Astrocyte of the cerebellum (primary cell): ENCODE measurements at regions not wholly inside any gene's neighbourhood (a gene's known extent, or its start where the extent isn't known, plus 50 kb on each side); places are given as distances from the start of the nearest gene placed in this dataset.
"Not testable (repeated sequence)": the region's sequence is repeated elsewhere in the genome, so short reads cannot be mapped to it uniquely, and the experiment has no call there.

Experiments used
- DNase-seq: peaks from one replicate; pipeline ENCODE4 v3.0.0-alpha.2; 2011; ENCODE audit warnings: low read depth
- H3K4me3 ChIP-seq: 2 replicates; pipeline ENCODE4 v1.5.1; 2011; ENCODE audit warnings: mild to moderate bottlenecking, low read depth, low read length, moderate library complexity
- CTCF ChIP-seq: IDR thresholded peaks from 2 replicates; pipeline ENCODE4 v1.5.1; 2012; ENCODE audit warnings: low read length, low read depth, moderate library complexity, mild to moderate bottlenecking; ENCODE audit errors: missing control alignments
- in situ Hi-C: cut with HindIII; loops from 2 replicates; pipeline ENCODE4 v1.10.0; 2017; ENCODE audit warnings: low sequenced_read_pairs

DNA sequence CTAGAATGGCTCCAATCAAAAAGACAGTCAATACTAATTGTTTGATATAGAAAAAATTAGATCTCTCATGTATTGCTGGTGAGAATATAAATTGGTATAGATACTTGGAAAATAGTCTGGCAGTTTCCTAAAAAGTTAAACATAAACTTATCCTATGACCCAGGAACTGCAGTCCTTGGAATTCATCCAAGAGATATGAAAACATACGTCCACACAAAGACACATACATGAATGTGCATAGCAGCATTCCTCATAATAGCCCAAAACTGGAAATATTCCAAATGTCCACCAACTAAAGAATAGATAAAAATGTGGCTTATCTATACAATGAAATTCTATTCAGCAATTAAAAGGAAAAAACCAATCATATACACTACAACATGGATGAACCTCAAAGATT is 128.4 kb downstream of the ZFAND4 start:
- no peak overlapping the region for H3K4me3 ChIP-seq
- no peak for TF ChIP-seq CTCF
- DNase-seq = no peak
- in situ Hi-C loops = no loop called here

DNA sequence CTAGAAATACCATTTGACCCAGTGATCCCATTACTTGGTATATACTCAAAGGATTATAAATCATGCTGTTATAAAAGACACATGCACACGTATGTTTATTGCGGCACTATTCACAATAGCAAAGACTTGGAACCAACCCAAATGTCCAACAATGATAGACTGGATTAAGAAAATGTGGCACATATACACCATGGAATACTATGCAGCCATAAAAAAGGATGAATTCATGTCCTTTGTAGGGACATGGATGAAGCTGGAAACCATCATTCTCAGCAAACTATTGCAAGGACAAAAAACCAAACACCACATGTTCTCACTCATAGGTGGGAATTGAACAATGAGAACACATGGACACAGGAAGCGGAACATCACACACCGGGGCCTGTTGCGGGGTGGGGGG is 131.5 kb downstream of the ZFAND4 start:
- H3K4me3 ChIP-seq, in situ Hi-C loops, DNase-seq: not testable (repeated sequence)

DNA sequence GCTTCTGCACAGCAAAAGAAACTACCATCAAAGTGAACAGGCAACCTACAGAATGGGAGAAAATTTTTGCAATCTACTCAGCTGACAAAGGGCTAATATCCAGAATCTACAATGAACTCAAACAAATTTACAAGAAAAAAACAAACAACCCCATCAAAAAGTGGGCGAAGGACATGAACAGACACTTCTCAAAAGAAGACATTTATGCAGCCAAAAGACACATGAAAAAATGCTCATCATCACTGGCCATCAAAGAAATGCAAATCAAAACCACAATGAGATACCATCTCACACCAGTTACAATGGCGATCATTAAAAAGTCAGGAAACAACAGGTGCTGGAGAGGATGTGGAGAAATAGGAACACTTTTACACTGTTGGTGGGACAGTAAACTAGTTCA is 132.0 kb downstream of the ZFAND4 start:
- in situ Hi-C loops, H3K4me3 ChIP-seq, DNase-seq: not testable (repeated sequence)

DNA sequence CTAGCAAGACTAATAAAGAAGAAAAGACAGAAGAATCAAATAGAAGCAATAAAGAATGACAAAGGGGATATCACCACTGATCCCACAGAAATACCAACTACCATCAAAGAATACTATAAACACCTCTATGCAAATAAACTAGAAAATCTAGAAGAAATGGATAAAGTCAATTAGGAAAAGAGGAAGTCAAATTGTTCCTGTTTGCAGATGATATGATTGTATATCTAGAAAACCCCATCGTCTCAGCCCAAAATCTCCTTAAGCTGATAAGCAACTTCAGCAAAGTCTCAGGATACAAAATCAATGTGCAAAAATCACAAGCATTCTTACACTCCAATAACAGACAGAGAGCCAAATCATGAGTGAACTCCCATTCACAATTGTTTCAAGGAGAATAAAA is 133.0 kb downstream of the ZFAND4 start:
- in situ Hi-C loops, DNase-seq, H3K4me3 ChIP-seq: not testable (repeated sequence)

DNA sequence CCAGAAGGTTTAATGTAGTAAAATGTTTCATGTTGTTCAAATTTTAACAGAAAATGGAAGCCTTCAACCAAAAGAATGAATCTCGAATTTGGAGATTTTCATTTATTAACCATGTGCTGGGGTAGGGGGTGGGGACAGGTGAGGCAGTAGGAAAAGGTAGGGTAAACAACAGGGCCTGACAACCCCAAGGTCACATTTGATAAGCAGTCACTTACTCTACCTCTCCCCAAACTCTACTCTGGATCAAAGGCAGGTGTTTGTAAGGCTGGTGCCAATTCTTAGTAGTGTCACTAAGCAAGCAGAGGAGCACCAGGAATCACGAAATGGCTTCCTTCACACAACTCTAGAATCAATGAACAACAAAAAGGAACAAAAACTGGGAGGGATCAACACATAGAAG is 138.0 kb downstream of the ZFAND4 start:
- no peak overlapping the region for H3K4me3 ChIP-seq
- no peak for DNase-seq
- no peak for TF ChIP-seq CTCF
- in situ Hi-C loops = no loop called here

DNA sequence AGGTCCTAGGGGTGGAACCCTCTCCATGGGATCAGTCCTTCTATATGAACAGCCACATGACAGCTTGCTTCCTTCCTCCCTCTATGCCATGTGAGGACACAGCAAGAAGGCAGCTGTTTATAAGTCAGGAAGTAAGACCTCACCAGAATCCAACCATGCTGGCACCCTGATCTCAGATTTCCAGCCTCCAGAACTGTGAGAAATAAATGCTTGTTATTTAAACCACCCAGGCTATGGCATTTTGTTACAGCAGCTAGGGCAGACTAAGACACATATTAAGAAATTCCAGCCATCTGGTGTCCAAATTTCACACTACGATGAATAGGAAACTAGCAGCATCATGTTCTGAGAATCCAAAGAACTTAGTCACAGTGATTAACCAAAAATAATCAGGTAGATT is 140.1 kb downstream of the ZFAND4 start:
- no peak for TF ChIP-seq CTCF
- in situ Hi-C loops = no loop called here
- DNase-seq = no peak
- H3K4me3 ChIP-seq = no peak overlapping the region

DNA sequence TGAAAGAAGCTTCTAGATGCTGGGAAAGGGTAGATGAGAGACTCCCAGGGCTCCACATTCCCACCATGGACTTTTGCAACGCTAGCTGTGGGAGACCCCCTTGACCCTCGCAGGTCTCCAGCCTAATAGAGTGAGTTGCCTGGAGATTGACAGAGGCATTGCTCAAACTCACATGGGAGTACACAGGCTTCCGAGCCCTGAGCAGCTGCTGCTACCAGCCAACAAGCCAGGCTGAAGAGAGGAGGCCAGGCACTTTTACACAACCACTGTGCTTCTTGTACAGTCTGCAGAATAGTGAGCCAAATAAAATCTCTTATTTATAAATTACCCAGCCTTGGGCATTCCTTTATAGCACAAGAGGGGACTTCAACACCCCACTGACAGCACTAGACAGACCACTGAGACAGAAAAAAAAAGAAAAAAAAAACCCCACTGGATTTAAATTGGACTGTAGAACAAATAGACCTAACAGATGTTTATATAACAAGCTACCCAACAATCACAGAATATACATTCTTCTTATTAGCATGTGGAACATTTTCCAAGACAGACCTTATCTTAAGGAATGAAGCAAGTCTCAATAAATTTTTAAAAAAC is 146.2 kb downstream of the ZFAND4 start:
- DNase-seq = no peak
- TF ChIP-seq CTCF = no peak
- in situ Hi-C loops = no loop called here
- no peak overlapping the region for H3K4me3 ChIP-seq

- TF ChIP-seq CTCF = no peak
- no peak for DNase-seq
- H3K4me3 ChIP-seq = no peak overlapping the region
- in situ Hi-C loops = no loop called here
Measured at GRCh38 chr10:45520476-45520875, 146.5 kb downstream of the ALOX5 start.
